Calu3 (cell line): ENCODE measurements at regions not wholly inside any gene's neighbourhood (a gene's known extent, or its start where the extent isn't known, plus 50 kb on each side); places are given as distances from the start of the nearest gene placed in this dataset.

Experiments used
- BruUV-seq: library from RNA; stranded (reverse); fragments of 400-500 nt; replicated peaks from 2 replicates; lab custom pipeline; 2021; lab: Mats Ljungman, UMichigan
- CTCF ChIA-PET: fragments of 300-600 bp; sonication (Branson Sonifier 250); formaldehyde crosslinking; loops from one replicate; lab custom pipeline; 2022; ENCODE audit warnings: antibody characterized with exemption; lab: Charles Lee
- DNase-seq: peaks from one replicate; pipeline ENCODE4 v3.0.0; 2022
- H3K27ac Mint-ChIP-seq: one replicate; pipeline ENCODE4 v1.8.0; 2022; ENCODE audit warnings: mixed read lengths; ENCODE audit not compliant: unreplicated experiment
- H3K27me3 Mint-ChIP-seq: one replicate; pipeline ENCODE4 v1.8.0; 2022; ENCODE audit warnings: mixed read lengths; ENCODE audit not compliant: unreplicated experiment
- H3K36me3 Mint-ChIP-seq: one replicate; pipeline ENCODE4 v1.8.0; 2022; ENCODE audit warnings: mild to moderate bottlenecking, moderate library complexity, mixed read lengths; ENCODE audit not compliant: insufficient read depth, unreplicated experiment
- H3K4me1 Mint-ChIP-seq: one replicate; pipeline ENCODE4 v1.8.0; 2022; ENCODE audit warnings: mild to moderate bottlenecking, low read depth, mixed read lengths; ENCODE audit not compliant: unreplicated experiment
- H3K4me3 Mint-ChIP-seq: one replicate; pipeline ENCODE4 v1.8.0; 2022; ENCODE audit warnings: mild to moderate bottlenecking, low read depth, moderate library complexity, mixed read lengths; ENCODE audit not compliant: unreplicated experiment
- H3K9me3 Mint-ChIP-seq: one replicate; pipeline ENCODE4 v1.8.0; 2022; ENCODE audit warnings: low read depth, mixed read lengths; ENCODE audit not compliant: unreplicated experiment
- intact Hi-C: fragments of 100-400 bp; cut with micrococcal nuclease; formaldehyde crosslinking; loops from one replicate; pipeline ENCODE4 v1.10.0; 2022; ENCODE audit not compliant: unreplicated experiment
- TF ChIP-seq, protein P1 (sequence below): fragments of 200-600 bp; IDR thresholded peaks from one replicate; pipeline ENCODE4 v1.8.0; 2022; ENCODE audit warnings: antibody characterized with exemption; ENCODE audit not compliant: unreplicated experiment

DNA sequence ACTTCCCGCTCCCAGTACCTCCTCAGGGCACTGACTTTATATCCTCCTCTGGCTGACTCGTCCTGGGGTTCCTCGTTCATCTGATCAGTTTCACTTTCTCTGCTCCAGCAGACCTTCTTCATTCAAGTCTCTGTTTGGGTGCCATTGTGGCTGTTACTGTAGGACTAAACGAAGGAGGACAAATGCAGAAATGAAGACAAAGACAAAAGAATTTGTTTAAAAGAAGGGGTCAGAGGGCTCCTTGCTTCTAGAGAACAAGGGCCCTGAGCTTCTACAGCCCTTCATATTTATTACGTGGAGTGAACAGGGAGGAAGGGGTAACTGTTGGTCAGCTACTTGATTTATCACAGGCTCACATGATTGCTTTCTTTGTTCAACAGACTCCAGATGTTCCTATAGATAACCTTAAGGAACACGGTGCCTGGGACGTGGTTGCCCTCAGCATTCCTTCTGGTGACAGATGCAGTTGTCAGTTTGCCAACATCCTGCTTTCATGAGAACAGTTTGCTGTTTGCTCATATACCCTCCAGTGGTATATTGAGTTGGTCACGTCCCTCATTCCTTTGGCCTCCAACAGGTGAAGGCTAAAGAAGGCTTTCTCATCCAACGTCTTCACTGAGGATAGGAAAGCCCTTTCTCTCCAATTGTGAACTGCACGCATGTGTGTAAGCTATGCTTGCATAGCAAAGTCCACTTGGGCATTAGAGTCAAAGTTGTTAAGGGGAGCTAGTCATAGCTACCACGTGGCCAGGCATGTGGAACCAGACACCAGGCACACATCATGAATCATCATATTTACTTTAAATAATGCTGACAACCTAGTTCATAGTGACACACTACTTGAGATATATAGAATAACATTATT is 69.1 kb upstream of the BTN3A2 start:
- Mint-ChIP-seq H3K4me3 (peak overlapping the region; percentile 64), H3K36me3 (peaks cover 6% of the 10 kb centered on the region), H3K27ac (peak overlapping the region; percentile 88), H3K4me1 (peaks cover 38% of the 10 kb centered on the region), H3K27me3 (no peaks in the 10 kb centered on the region), H3K9me3 (no peaks in the 10 kb centered on the region)
- DNase-seq = peak; percentile 75
- TF ChIP-seq, protein P1, sequence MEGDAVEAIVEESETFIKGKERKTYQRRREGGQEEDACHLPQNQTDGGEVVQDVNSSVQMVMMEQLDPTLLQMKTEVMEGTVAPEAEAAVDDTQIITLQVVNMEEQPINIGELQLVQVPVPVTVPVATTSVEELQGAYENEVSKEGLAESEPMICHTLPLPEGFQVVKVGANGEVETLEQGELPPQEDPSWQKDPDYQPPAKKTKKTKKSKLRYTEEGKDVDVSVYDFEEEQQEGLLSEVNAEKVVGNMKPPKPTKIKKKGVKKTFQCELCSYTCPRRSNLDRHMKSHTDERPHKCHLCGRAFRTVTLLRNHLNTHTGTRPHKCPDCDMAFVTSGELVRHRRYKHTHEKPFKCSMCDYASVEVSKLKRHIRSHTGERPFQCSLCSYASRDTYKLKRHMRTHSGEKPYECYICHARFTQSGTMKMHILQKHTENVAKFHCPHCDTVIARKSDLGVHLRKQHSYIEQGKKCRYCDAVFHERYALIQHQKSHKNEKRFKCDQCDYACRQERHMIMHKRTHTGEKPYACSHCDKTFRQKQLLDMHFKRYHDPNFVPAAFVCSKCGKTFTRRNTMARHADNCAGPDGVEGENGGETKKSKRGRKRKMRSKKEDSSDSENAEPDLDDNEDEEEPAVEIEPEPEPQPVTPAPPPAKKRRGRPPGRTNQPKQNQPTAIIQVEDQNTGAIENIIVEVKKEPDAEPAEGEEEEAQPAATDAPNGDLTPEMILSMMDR = no peak
- intact Hi-C loops = no loop called here
- CTCF ChIA-PET = interaction anchor here (0.6 to 2.7 kb wide), 10 partner anchors 10 to 137 kb away, joined by 3 to 13 read pairs (median 4); a partner anchor contains a TSS
- no TSS peak for BruUV-seq

DNA sequence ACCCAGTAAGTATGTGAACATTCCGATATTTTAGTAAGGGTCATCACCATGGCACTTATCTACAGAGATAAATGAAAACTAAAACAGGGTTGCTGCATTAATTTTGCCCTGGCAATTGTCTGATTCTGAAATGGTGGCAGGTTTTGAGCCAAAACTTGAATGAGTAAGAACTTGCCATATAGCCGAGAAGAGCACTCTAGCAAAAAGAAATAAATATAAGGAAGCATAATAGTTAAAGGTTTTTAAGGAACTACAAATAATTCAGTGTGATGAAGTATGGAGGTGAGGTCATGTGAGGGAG is 68.5 kb upstream of the BTN3A2 start:
- no TSS peak for BruUV-seq
- H3K36me3 Mint-ChIP-seq = peaks cover 6% of the 10 kb centered on the region
- CTCF ChIA-PET = interaction anchor here (0.6 to 2.7 kb wide), 6 partner anchors 11 to 80 kb away, joined by 3 to 13 read pairs (median 4); a partner anchor contains a TSS
- intact Hi-C loops = no loop called here
- H3K9me3 Mint-ChIP-seq = no peaks in the 10 kb centered on the region
- H3K27me3 Mint-ChIP-seq = no peaks in the 10 kb centered on the region
- no peak for DNase-seq
- peaks cover 38% of the 10 kb centered on the region for H3K4me1 Mint-ChIP-seq
- H3K27ac Mint-ChIP-seq = peak overlapping the region; percentile 88
- H3K4me3 Mint-ChIP-seq = peak overlapping the region; percentile 64
- TF ChIP-seq, protein P1 = no peak

- peaks cover 38% of the 10 kb centered on the region for H3K4me1 Mint-ChIP-seq
- no peaks in the 10 kb centered on the region for H3K9me3 Mint-ChIP-seq
- intact Hi-C loops = no loop called here
- peak overlapping the region; percentile 88 for H3K27ac Mint-ChIP-seq
- H3K36me3 Mint-ChIP-seq = peaks cover 6% of the 10 kb centered on the region
- CTCF ChIA-PET = interaction anchor here (0.5 to 2.7 kb wide), 6 partner anchors 11 to 850 kb away, joined by 3 to 13 read pairs (median 4); a partner anchor contains a TSS
- no peak for DNase-seq
- no TSS peak for BruUV-seq
- no peaks in the 10 kb centered on the region for H3K27me3 Mint-ChIP-seq
- no peak overlapping the region for H3K4me3 Mint-ChIP-seq
- TF ChIP-seq, protein P1 = no peak
Measured at GRCh38 chr6:26296857-26297648, 67.9 kb upstream of the BTN3A2 start.

DNA sequence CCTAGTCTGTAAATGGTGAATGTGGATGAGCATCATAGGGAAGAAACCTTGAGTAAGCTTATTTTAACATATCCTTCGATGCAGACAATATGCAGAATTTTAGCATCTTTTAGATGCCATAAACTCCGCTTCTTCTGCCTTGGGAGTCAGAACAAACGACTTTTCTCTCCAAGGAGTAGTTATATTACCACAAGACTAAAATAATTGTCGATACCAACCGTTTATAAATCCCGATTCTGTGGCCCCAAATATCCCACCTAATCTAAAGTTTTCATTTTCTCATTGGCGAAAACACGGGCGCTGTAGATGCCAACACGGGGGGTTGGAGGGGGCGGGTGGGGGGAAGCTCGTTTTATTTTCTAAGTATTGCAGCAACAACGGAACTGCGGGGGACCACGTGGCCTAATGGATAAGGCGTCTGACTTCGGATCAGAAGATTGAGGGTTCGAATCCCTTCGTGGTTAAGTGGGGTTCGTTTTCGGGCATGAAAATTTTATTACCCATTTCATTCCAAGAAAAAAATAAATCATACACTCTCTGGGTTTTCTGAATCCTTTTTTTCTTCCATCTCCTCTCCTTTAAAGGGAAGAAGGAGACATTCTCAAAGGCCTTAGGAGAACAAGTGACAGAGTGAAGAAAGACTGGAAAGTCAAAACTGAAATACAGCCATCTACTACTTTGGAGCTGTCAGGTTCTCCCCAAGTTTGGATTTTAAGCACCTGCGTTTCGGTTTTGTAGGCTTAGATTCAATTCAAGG is 65.5 kb upstream of the BTN3A2 start:
- H3K4me1 Mint-ChIP-seq = peaks cover 36% of the 10 kb centered on the region
- H3K27me3 Mint-ChIP-seq = no peaks in the 10 kb centered on the region
- DNase-seq = no peak
- CTCF ChIA-PET = no interaction called here
- TF ChIP-seq, protein P1 = no peak
- no TSS peak for BruUV-seq
- no peaks in the 10 kb centered on the region for H3K9me3 Mint-ChIP-seq
- intact Hi-C loops = no loop called here
- H3K36me3 Mint-ChIP-seq = peaks cover 6% of the 10 kb centered on the region
- H3K4me3 Mint-ChIP-seq = no peak overlapping the region
- H3K27ac Mint-ChIP-seq = no peak overlapping the region
